Natural killer cell treated with Interleukin-12 subunit alpha and Interleukin-12 subunit beta and Interleukin-15 and Interleukin-18, amount 100 ng/mL, for 72 hours (primary cell): ENCODE measurements at regions not wholly inside any gene's neighbourhood (a gene's known extent, or its start where the extent isn't known, plus 50 kb on each side); places are given as distances from the start of the nearest gene placed in this dataset.

Source experiments
- ATAC-seq, 2 donors: fragments of 150-1000 bp; cut with Tn5 transposase in 1 of 2; sonication (Bioruptor Pico), chemical (Tn5 transposase) in 1 of 2; 2 replicates each; pipeline ENCODE4 v1.10.0; 2021
- DNase-seq: peaks from one replicate; pipeline ENCODE4 v3.0.0; 2022; ENCODE audit warnings: low spot score
- H3K27ac Mint-ChIP-seq, 2 donors: 1 replicate in 1 of 2; 2 replicates in 1 of 2; pipeline ENCODE4 v1.8.0; 2022; ENCODE audit warnings: mixed read lengths in 2 of 2, mild to moderate bottlenecking in 1 of 2, moderate library complexity in 1 of 2
- H3K27me3 Mint-ChIP-seq, 2 donors: 1 replicate in 1 of 2; 2 replicates in 1 of 2; pipeline ENCODE4 v1.8.0; 2022; ENCODE audit warnings: mixed read lengths in 2 of 2
- H3K36me3 Mint-ChIP-seq: one replicate; pipeline ENCODE4 v1.8.0; 2022; ENCODE audit warnings: mixed read lengths
- H3K4me1 Mint-ChIP-seq, 2 donors: 1 replicate in 1 of 2; 2 replicates in 1 of 2; pipeline ENCODE4 v1.8.0; 2022; ENCODE audit warnings: low read depth in 2 of 2, mixed read lengths in 2 of 2, mild to moderate bottlenecking in 1 of 2
- H3K4me3 Mint-ChIP-seq: one replicate; pipeline ENCODE4 v1.8.0; 2022; ENCODE audit warnings: mixed read lengths
- H3K9me3 Mint-ChIP-seq: 2 replicates; pipeline ENCODE4 v1.8.0; 2022; ENCODE audit warnings: mixed read lengths

- H3K36me3 Mint-ChIP-seq, result no peaks in the 10 kb centered on the region
- H3K27ac Mint-ChIP-seq, result no peak overlapping the region
- no peaks in the 10 kb centered on the region for H3K4me1 Mint-ChIP-seq
- H3K9me3 Mint-ChIP-seq, result no peaks in the 10 kb centered on the region
- DNase-seq (no peak), ATAC-seq (no peak)
- H3K27me3 Mint-ChIP-seq, result no peaks in the 10 kb centered on the region
- no peak overlapping the region for H3K4me3 Mint-ChIP-seq
These were observed 768.6 kb upstream of the GOLIM4 start for GRCh38 chr3:168864107-168865021.

GRCh38 chr3:168863561-168863960 lies 767.8 kb upstream of the GOLIM4 start:
- no peaks in the 10 kb centered on the region for H3K27me3 Mint-ChIP-seq
- H3K27ac Mint-ChIP-seq, result no peak overlapping the region
- H3K9me3 Mint-ChIP-seq, result peaks cover 2% of the 10 kb centered on the region
- H3K4me1 Mint-ChIP-seq, result no peaks in the 10 kb centered on the region
- H3K36me3 Mint-ChIP-seq, result no peaks in the 10 kb centered on the region
- no peak for ATAC-seq
- H3K4me3 Mint-ChIP-seq, result no peak overlapping the region
- no peak for DNase-seq

GRCh38 chr3:168862466-168862865 lies 766.7 kb upstream of the GOLIM4 start:
- H3K27me3 Mint-ChIP-seq, result no peaks in the 10 kb centered on the region
- no peak overlapping the region for H3K27ac Mint-ChIP-seq
- no peaks in the 10 kb centered on the region for H3K36me3 Mint-ChIP-seq
- peaks cover 2% of the 10 kb centered on the region for H3K9me3 Mint-ChIP-seq
- H3K4me1 Mint-ChIP-seq, result no peaks in the 10 kb centered on the region
- no peak overlapping the region for H3K4me3 Mint-ChIP-seq
- ATAC-seq (no peak), DNase-seq (no peak)

DNA sequence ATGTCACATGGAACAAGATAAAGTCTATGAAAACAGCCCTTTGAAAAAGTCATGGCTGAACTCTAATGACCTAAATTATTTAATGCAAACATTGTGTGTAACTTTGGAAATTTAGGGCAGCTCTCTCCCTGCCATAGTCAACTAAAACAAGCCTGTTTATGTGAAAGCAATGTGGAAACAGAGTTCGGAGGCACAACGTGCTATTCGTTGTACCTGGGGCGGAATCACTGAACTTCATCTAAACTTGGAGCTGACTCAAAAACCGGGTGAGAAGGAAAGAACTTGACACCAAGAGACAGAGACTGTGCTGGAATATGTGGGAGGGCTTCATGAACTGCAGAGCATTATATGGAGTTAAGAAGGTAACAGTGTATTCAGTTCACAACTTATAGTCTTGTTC lies 764.9 kb upstream of the GOLIM4 start:
- H3K4me3 Mint-ChIP-seq, result no peak overlapping the region
- H3K4me1 Mint-ChIP-seq, result no peaks in the 10 kb centered on the region
- no peak overlapping the region for H3K27ac Mint-ChIP-seq
- peaks cover 2% of the 10 kb centered on the region for H3K9me3 Mint-ChIP-seq
- DNase-seq (no peak), ATAC-seq (no peak)
- H3K27me3 Mint-ChIP-seq, result no peaks in the 10 kb centered on the region
- H3K36me3 Mint-ChIP-seq, result no peaks in the 10 kb centered on the region

- H3K9me3 Mint-ChIP-seq, result peaks cover 2% of the 10 kb centered on the region
- H3K4me1 Mint-ChIP-seq, result no peaks in the 10 kb centered on the region
- no peak overlapping the region for H3K4me3 Mint-ChIP-seq
- peaks cover 0 to 2% of the 10 kb centered on the region in 2 donors for H3K27me3 Mint-ChIP-seq
- ATAC-seq (no peak), DNase-seq (no peak)
- H3K27ac Mint-ChIP-seq, result no peak overlapping the region
- no peaks in the 10 kb centered on the region for H3K36me3 Mint-ChIP-seq
These were observed 764.3 kb upstream of the GOLIM4 start for GRCh38 chr3:168860028-168860427.

GRCh38 chr3:168859574-168859973 lies 763.9 kb upstream of the GOLIM4 start:
- no peak for DNase-seq
- Mint-ChIP-seq H3K36me3 (no peaks in the 10 kb centered on the region), H3K4me3 (no peak overlapping the region), H3K27ac (no peak overlapping the region), H3K9me3 (peaks cover 2% of the 10 kb centered on the region), H3K4me1 (no peaks in the 10 kb centered on the region), H3K27me3 (peaks cover 0 to 2% of the 10 kb centered on the region in 2 donors)
- no peak for ATAC-seq

- Mint-ChIP-seq H3K27ac (no peak overlapping the region), H3K4me1 (no peaks in the 10 kb centered on the region), H3K9me3 (peaks cover 2% of the 10 kb centered on the region), H3K36me3 (no peaks in the 10 kb centered on the region), H3K27me3 (peaks cover 0 to 2% of the 10 kb centered on the region in 2 donors), H3K4me3 (no peak overlapping the region)
- ATAC-seq (no peak), DNase-seq (no peak)
These were observed 763.4 kb upstream of the GOLIM4 start for GRCh38 chr3:168859143-168859542.

GRCh38 chr3:168858327-168858726 lies 762.6 kb upstream of the GOLIM4 start:
- Mint-ChIP-seq H3K27me3 (peaks cover 0 to 2% of the 10 kb centered on the region in 2 donors), H3K27ac (no peak overlapping the region), H3K4me1 (no peaks in the 10 kb centered on the region), H3K4me3 (no peak overlapping the region), H3K9me3 (peaks cover 2% of the 10 kb centered on the region), H3K36me3 (no peaks in the 10 kb centered on the region)
- ATAC-seq (no peak), DNase-seq (no peak)

GRCh38 chr3:168850109-168850508 lies 754.4 kb upstream of the GOLIM4 start:
- Mint-ChIP-seq H3K4me3 (no peak overlapping the region), H3K27me3 (peaks cover 13 to 17% of the 10 kb centered on the region in 2 donors), H3K36me3 (no peaks in the 10 kb centered on the region), H3K27ac (no peak overlapping the region), H3K4me1 (no peaks in the 10 kb centered on the region), H3K9me3 (no peaks in the 10 kb centered on the region)
- ATAC-seq (no peak), DNase-seq (no peak)

GRCh38 chr3:168847291-168847883 lies 751.7 kb upstream of the GOLIM4 start:
- Mint-ChIP-seq H3K9me3 (no peaks in the 10 kb centered on the region), H3K27ac (no peak overlapping the region), H3K4me3 (no peak overlapping the region), H3K4me1 (no peaks in the 10 kb centered on the region), H3K36me3 (no peaks in the 10 kb centered on the region), H3K27me3 (peaks cover 16 to 18% of the 10 kb centered on the region in 2 donors)
- no peak for DNase-seq
- no peak for ATAC-seq

- no peak for ATAC-seq
- H3K9me3 Mint-ChIP-seq, result no peaks in the 10 kb centered on the region
- no peaks in the 10 kb centered on the region for H3K4me1 Mint-ChIP-seq
- H3K27me3 Mint-ChIP-seq, result peaks cover 16 to 18% of the 10 kb centered on the region in 2 donors
- H3K36me3 Mint-ChIP-seq, result no peaks in the 10 kb centered on the region
- no peak overlapping the region for H3K4me3 Mint-ChIP-seq
- H3K27ac Mint-ChIP-seq, result no peak overlapping the region
- DNase-seq, result no peak
These were observed 749.3 kb upstream of the GOLIM4 start for GRCh38 chr3:168844894-168845482.

DNA sequence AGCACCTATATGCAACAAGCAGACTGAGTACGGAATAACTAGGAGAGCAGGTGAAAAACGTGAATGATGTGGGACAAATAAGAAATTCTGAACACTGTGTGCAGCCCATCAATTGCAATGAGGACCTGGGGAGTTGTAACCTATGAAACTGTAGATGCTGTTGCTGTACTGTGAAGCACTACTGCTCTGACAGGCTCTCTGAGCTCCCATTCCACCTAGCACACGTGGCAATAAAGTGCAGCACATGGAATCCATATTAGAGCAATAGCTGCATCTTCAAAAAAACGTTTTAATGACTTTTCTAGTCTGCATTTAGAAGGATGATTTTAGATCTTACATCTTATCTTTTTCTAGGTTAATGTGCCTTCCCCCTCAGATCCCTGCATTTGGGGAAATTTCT lies 748.7 kb upstream of the GOLIM4 start:
- Mint-ChIP-seq H3K4me3 (no peak overlapping the region), H3K4me1 (no peaks in the 10 kb centered on the region), H3K9me3 (no peaks in the 10 kb centered on the region), H3K27ac (no peak overlapping the region), H3K36me3 (no peaks in the 10 kb centered on the region), H3K27me3 (peaks cover 16 to 18% of the 10 kb centered on the region in 2 donors)
- DNase-seq, result no peak
- ATAC-seq, result no peak

DNA sequence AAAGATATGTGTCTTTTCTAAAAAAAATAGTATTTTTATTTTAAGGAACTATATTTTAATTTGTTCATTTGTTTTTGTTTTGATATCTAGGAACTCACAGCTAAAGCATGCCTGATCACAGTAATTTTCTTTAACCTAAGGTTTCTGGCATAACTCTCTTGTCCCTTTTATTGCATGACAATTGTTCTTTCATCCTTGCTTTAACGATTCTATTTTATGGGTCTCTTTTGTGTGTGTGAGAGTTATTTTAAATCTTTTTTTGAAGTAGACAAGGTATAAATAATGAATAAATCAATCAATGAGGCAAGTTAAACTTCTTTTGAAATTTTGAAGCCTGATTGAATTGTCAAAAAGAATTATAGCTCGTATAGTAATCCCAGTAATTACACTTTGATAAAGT lies 747.8 kb upstream of the GOLIM4 start:
- H3K4me3 Mint-ChIP-seq, result no peak overlapping the region
- no peak overlapping the region for H3K27ac Mint-ChIP-seq
- no peak for ATAC-seq

GRCh38 chr3:168839653-168840052 lies 743.9 kb upstream of the GOLIM4 start:
- no peak overlapping the region for H3K27ac Mint-ChIP-seq
- H3K36me3 Mint-ChIP-seq, result no peaks in the 10 kb centered on the region
- H3K4me1 Mint-ChIP-seq, result no peaks in the 10 kb centered on the region
- H3K27me3 Mint-ChIP-seq, result no peaks in the 10 kb centered on the region
- H3K9me3 Mint-ChIP-seq, result no peaks in the 10 kb centered on the region
- DNase-seq (no peak), ATAC-seq (no peak)
- no peak overlapping the region for H3K4me3 Mint-ChIP-seq

More for the DNA sequence above, 747.8 kb upstream of the GOLIM4 start:
- Mint-ChIP-seq H3K9me3 (no peaks in the 10 kb centered on the region), H3K4me1 (no peaks in the 10 kb centered on the region), H3K27me3 (peaks cover 16 to 18% of the 10 kb centered on the region in 2 donors), H3K36me3 (no peaks in the 10 kb centered on the region)
- no peak for DNase-seq
